ENCODE measurements at regions not wholly inside any gene's neighbourhood (a gene's known extent, or its start where the extent isn't known, plus 50 kb on each side); places are given as distances from the start of the nearest gene placed in this dataset.
"Not testable (repeated sequence)": the region's sequence is repeated elsewhere in the genome, so short reads cannot be mapped to it uniquely, and the experiment has no call there.

DNA sequence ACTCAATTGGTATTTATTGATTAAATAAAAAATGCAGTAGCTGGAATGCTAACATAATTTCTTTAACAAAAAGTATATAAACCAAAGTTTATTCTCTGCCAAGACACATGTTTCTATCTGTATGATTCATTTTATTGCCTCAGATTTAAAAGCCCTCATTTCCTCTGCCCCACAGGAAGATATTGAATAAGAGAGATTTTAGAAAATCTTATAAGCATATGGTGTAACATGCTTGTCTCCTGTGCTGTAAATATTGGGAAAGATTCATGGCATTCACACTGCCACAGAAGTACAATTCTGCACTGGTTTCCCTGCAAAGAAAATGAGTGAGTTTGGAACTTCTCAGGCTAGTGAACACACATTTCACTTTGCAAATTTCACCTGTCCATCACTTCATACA, 134.9 kb upstream of the FBXL7 start:
- no peak overlapping the region for H3K27ac ChIP-seq
- no peaks in the 10 kb centered on the region for H3K36me3 ChIP-seq
- H3K4me1 ChIP-seq (ENCODE audit: control insufficient read depth in 1 of 2, insufficient read depth in 1 of 2, low read depth in 1 of 2, low read length in 1 of 2), result no peaks in the 10 kb centered on the region
- H3K27me3 ChIP-seq, result no peaks in the 10 kb centered on the region
- H3K9me3 ChIP-seq, result no peaks in the 10 kb centered on the region
- TF ChIP-seq, protein P1, sequence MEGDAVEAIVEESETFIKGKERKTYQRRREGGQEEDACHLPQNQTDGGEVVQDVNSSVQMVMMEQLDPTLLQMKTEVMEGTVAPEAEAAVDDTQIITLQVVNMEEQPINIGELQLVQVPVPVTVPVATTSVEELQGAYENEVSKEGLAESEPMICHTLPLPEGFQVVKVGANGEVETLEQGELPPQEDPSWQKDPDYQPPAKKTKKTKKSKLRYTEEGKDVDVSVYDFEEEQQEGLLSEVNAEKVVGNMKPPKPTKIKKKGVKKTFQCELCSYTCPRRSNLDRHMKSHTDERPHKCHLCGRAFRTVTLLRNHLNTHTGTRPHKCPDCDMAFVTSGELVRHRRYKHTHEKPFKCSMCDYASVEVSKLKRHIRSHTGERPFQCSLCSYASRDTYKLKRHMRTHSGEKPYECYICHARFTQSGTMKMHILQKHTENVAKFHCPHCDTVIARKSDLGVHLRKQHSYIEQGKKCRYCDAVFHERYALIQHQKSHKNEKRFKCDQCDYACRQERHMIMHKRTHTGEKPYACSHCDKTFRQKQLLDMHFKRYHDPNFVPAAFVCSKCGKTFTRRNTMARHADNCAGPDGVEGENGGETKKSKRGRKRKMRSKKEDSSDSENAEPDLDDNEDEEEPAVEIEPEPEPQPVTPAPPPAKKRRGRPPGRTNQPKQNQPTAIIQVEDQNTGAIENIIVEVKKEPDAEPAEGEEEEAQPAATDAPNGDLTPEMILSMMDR (IDR thresholded peaks at IDR 0.05), result no peak
- H3K4me3 ChIP-seq (ENCODE audit: low read depth in 1 of 2, low read length in 1 of 2), result no peak overlapping the region

DNA sequence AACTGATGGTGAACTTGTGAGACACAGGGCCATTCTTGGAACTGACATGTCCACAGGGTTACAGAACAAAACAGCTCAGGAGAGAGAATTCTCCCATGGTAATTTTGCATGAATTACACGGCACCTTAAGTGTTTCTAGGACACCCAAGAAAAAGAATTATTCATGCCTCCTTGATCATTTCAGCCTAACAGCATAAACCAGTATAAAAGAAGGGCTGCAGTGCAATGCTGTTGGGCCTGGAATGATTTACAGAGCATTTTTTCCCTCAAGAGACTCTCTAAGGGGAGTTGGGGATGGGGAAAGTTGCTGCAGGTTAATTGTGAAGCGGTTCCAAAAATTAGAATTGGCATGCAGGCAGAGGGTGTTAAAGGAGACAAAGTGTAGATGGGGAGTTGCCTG, 136.4 kb upstream of the FBXL7 start:
- Histone ChIP-seq H3K27ac (no peak overlapping the region), H3K9me3 (no peaks in the 10 kb centered on the region), H3K36me3 (no peaks in the 10 kb centered on the region), H3K4me1 (ENCODE audit: control insufficient read depth in 1 of 2, insufficient read depth in 1 of 2, low read depth in 1 of 2, low read length in 1 of 2) (no peaks in the 10 kb centered on the region), H3K27me3 (no peaks in the 10 kb centered on the region), H3K4me3 (ENCODE audit: low read depth in 1 of 2, low read length in 1 of 2) (no peak overlapping the region)
- TF ChIP-seq, protein P1 (IDR thresholded peaks at IDR 0.05), result no peak

DNA sequence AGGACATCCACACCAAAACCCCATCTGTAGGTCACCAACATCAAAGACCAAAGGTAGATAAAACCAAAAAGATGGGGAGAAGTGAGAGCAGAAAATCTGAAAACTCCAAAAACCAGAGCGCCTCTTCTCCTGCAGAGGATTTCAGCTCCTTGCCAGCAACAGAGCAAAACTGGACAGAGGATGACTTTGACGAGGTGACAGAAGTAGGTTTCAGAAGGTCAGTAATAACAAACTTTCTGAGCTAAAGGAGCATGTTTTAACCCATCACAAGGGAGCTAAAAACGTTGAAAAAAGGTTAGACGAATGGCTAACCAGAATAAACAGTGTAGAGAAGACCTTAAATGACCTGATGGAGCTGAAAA, 142.9 kb upstream of the FBXL7 start:
- H3K9me3 ChIP-seq; H3K4me1 ChIP-seq (ENCODE audit: control insufficient read depth in 1 of 2, insufficient read depth in 1 of 2, low read depth in 1 of 2, low read length in 1 of 2); H3K27ac ChIP-seq; H3K4me3 ChIP-seq (ENCODE audit: low read depth in 1 of 2, low read length in 1 of 2); H3K36me3 ChIP-seq; H3K27me3 ChIP-seq: not testable (repeated sequence)

DNA sequence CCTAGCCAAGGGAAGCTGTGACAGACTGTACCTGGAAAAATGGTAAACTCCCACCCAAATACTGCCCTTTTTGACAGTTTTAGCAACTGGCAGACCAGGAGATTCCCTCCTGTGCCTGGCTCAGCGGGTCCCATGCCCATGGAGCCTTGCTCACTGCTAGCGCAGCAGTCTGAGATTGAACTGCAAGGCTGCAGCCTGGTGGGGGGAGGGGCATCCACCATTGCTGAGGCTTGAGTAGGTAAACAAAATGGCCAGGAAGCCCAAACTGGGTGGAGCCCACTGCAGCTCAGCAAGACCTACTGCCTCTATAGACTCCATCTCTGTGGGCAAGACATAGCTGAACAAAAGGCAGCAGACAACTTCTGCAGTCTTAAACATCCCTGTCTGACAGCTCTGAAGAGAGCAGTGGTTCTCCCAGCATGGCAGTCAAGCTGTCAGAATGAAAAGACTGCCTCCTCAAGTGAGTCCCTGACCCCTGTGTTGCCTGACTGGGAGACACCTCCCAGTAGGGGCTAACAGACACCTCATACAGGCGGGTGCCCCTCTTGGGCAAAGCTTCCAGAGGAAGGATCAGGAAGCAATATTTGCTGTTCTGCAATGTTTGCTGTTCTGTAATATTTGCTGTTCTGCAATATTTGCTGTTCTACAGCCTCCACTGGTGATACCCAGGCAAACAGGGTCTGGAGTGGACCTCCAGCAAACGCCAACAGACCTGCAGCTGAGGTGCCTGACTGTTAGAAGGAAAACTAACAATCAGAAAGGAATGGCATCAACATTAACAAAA, 143.5 kb upstream of the FBXL7 start:
- H3K4me3 ChIP-seq (ENCODE audit: low read depth in 1 of 2, low read length in 1 of 2); H3K9me3 ChIP-seq; H3K36me3 ChIP-seq; H3K27ac ChIP-seq; H3K4me1 ChIP-seq (ENCODE audit: control insufficient read depth in 1 of 2, insufficient read depth in 1 of 2, low read depth in 1 of 2, low read length in 1 of 2); H3K27me3 ChIP-seq: not testable (repeated sequence)

DNA sequence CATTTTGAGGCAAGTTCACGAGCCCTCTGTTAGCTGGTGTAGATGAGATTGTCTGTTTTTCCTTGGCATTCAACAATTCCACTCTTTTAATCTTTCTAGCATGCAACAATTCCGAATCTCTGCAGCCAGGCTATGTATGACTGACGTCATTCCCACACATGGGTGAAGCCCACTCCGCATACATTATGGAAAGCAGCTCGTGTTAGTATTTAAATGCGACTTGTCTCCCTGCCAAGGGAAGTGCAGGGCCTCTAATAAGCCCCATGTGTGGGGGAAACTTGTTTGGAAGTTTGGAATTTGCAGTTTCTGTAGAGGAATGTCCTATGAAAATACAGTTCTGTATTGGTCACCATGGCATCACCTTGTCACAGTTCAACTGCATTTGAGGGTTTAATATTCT, 146.0 kb upstream of the FBXL7 start:
- Histone ChIP-seq H3K4me3 (ENCODE audit: low read depth in 1 of 2, low read length in 1 of 2) (no peak overlapping the region), H3K27ac (no peak overlapping the region), H3K9me3 (no peaks in the 10 kb centered on the region), H3K27me3 (no peaks in the 10 kb centered on the region), H3K4me1 (ENCODE audit: control insufficient read depth in 1 of 2, insufficient read depth in 1 of 2, low read depth in 1 of 2, low read length in 1 of 2) (no peaks in the 10 kb centered on the region), H3K36me3 (no peaks in the 10 kb centered on the region)
- TF ChIP-seq, protein P1 (IDR thresholded peaks at IDR 0.05), result no peak

DNA sequence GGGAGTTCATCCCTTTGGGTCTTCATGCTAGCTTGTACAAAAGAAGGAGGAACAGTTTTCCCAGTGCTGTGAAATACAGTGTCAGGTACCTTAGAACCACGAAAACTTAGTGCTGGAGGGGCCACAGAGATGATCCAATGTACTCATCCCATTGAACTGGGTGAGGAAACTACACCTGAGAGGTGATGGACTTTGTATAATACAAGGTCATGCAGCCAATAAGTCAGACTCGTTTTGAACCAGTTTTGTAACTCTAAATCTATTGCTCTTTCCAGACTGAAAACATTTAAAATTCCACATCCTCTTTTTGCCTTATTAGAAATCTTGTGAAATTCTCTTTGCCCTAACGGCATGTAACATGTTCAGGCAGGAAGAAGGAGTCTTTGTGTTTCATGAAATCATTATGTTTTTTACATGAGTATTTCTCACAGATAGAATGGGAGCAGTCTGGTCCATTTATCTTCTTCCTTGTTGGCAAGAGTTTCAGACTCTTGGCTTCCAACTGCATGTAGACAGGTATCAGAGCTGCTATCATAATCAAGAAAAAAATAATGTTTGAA, 146.8 kb upstream of the FBXL7 start:
- no peak overlapping the region for H3K4me3 ChIP-seq (ENCODE audit: low read depth in 1 of 2, low read length in 1 of 2)
- no peaks in the 10 kb centered on the region for H3K36me3 ChIP-seq
- H3K27me3 ChIP-seq, result no peaks in the 10 kb centered on the region
- H3K9me3 ChIP-seq, result no peaks in the 10 kb centered on the region
- H3K4me1 ChIP-seq (ENCODE audit: control insufficient read depth in 1 of 2, insufficient read depth in 1 of 2, low read depth in 1 of 2, low read length in 1 of 2), result no peaks in the 10 kb centered on the region
- TF ChIP-seq, protein P1 (IDR thresholded peaks at IDR 0.05), result no peak
- H3K27ac ChIP-seq, result no peak overlapping the region

Measured in neutrophil (primary cell).